ENCODE measurements at regions not wholly inside any gene's neighbourhood (a gene's known extent, or its start where the extent isn't known, plus 50 kb on each side); places are given as distances from the start of the nearest gene placed in this dataset.
A peak's percentile ranks its signal among the peaks of the same experiment; 100 is the strongest.

DNA sequence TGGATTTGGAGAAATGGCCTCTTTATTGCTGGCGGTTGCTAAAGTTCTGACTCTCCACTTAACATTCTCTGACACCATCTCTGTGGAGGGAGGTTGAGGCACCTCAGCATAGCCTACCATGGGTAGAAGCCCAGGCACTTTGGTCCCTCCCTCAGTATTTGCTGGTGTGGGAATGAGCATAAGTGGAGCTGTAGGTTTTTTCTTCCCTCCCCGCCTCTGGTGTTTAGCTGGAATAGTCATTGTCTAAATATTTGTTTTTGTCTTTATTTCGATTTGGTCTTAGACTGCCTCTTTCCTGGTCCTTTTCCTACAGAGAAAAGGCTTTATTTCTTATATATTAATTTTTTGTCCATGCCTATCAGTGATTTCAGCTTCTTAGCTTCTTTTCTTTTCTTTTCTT lies 203.4 kb upstream of the AGR3 start:
- H3K27me3 Mint-ChIP-seq = no peaks in the 10 kb centered on the region
- peak overlapping the region; percentile 59 for H3K27ac Mint-ChIP-seq
- H3K9me3 Mint-ChIP-seq (ENCODE audit: low read depth) = peaks cover 25% of the 10 kb centered on the region
- H3K4me3 Mint-ChIP-seq (ENCODE audit: low read depth) = no peak overlapping the region
- DNase-seq (ENCODE audit: low spot score, unreplicated experiment) = no peak
- TF ChIP-seq, protein P1, sequence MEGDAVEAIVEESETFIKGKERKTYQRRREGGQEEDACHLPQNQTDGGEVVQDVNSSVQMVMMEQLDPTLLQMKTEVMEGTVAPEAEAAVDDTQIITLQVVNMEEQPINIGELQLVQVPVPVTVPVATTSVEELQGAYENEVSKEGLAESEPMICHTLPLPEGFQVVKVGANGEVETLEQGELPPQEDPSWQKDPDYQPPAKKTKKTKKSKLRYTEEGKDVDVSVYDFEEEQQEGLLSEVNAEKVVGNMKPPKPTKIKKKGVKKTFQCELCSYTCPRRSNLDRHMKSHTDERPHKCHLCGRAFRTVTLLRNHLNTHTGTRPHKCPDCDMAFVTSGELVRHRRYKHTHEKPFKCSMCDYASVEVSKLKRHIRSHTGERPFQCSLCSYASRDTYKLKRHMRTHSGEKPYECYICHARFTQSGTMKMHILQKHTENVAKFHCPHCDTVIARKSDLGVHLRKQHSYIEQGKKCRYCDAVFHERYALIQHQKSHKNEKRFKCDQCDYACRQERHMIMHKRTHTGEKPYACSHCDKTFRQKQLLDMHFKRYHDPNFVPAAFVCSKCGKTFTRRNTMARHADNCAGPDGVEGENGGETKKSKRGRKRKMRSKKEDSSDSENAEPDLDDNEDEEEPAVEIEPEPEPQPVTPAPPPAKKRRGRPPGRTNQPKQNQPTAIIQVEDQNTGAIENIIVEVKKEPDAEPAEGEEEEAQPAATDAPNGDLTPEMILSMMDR (IDR thresholded peaks at IDR 0.05; ENCODE audit: unreplicated experiment) = no peak
- peaks cover 14% of the 10 kb centered on the region for H3K4me1 Mint-ChIP-seq (ENCODE audit: low read depth)
- H3K36me3 Mint-ChIP-seq (ENCODE audit: insufficient read depth) = peaks cover 1% of the 10 kb centered on the region

DNA sequence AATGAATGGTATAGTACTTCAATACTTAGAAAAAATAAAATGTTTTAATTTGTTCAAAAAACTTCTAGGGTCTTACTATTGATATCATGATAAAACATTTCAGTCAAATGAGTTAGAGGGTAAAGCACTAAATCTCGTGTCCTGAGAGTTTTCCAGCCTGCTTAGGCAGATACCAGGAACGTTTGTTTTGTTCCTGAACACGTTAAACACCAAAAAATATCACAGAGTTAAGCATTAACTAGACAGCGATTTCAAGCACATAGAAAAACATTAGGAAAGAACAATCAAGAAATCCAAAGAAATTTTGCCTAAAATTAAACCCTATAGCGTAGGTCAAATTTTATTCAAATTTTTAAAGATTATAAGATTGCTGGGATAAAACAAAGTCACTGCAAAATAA lies 204.6 kb upstream of the AGR3 start:
- Mint-ChIP-seq H3K9me3 (ENCODE audit: low read depth) (peaks cover 22% of the 10 kb centered on the region), H3K4me1 (ENCODE audit: low read depth) (peaks cover 14% of the 10 kb centered on the region), H3K27ac (peak overlapping the region; percentile 86), H3K4me3 (ENCODE audit: low read depth) (peak overlapping the region; percentile 40), H3K36me3 (ENCODE audit: insufficient read depth) (peaks cover 1% of the 10 kb centered on the region), H3K27me3 (no peaks in the 10 kb centered on the region)
- DNase-seq (ENCODE audit: low spot score, unreplicated experiment) = no peak
- TF ChIP-seq, protein P1 (IDR thresholded peaks at IDR 0.05; ENCODE audit: unreplicated experiment) = no peak

DNA sequence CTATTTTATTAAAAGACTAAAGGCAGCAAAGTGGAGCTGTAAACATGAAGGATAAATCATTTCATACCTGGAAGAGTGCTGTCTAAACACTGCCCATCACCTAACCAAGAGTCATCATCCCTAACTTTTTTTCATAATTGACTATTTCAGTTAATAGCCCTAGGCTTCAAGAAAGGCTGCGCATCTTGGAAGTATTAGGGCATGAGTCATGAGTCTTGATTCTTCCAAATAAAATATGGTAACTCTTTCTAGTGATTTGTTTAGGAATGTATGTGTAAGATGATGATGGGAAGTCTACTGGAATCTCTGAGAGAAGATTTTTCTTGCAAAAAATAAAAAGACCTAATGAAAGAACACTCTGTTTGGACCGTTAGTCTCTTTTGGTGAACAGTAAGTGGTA lies 207.7 kb upstream of the AHR start:
- TF ChIP-seq, protein P1 (IDR thresholded peaks at IDR 0.05; ENCODE audit: unreplicated experiment) = no peak
- H3K4me1 Mint-ChIP-seq (ENCODE audit: low read depth) = peaks cover 12% of the 10 kb centered on the region
- no peak for DNase-seq (ENCODE audit: low spot score, unreplicated experiment)
- no peak overlapping the region for H3K27ac Mint-ChIP-seq
- no peak overlapping the region for H3K4me3 Mint-ChIP-seq (ENCODE audit: low read depth)
- H3K27me3 Mint-ChIP-seq = no peaks in the 10 kb centered on the region
- H3K9me3 Mint-ChIP-seq (ENCODE audit: low read depth) = peaks cover 6% of the 10 kb centered on the region
- peaks cover 1% of the 10 kb centered on the region for H3K36me3 Mint-ChIP-seq (ENCODE audit: insufficient read depth)

DNA sequence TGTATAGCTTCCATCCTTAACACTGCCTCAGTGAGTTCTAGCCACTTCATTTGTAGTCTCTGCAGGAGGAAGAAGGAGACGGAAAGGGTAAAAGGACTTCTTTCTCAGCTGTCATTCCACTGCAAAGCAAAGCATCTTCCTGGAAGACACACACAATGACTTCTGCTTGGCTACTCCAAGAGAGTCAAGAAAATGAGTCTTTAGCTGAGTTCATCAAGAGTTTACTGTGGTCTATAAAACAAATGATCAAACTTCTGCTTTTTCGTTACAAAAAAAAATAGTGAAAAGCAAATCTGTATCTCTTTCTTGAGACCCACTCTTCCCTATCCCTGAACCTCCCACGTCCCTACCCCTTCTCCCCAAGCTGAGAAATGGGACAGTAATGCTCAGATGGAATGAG lies 205.0 kb upstream of the AHR start:
- no peak overlapping the region for H3K27ac Mint-ChIP-seq
- no peak overlapping the region for H3K4me3 Mint-ChIP-seq (ENCODE audit: low read depth)
- no peaks in the 10 kb centered on the region for H3K27me3 Mint-ChIP-seq
- DNase-seq (ENCODE audit: low spot score, unreplicated experiment) = no peak
- H3K4me1 Mint-ChIP-seq (ENCODE audit: low read depth) = no peaks in the 10 kb centered on the region
- H3K9me3 Mint-ChIP-seq (ENCODE audit: low read depth) = no peaks in the 10 kb centered on the region
- TF ChIP-seq, protein P1 (IDR thresholded peaks at IDR 0.05; ENCODE audit: unreplicated experiment) = no peak
- H3K36me3 Mint-ChIP-seq (ENCODE audit: insufficient read depth) = no peaks in the 10 kb centered on the region

DNA sequence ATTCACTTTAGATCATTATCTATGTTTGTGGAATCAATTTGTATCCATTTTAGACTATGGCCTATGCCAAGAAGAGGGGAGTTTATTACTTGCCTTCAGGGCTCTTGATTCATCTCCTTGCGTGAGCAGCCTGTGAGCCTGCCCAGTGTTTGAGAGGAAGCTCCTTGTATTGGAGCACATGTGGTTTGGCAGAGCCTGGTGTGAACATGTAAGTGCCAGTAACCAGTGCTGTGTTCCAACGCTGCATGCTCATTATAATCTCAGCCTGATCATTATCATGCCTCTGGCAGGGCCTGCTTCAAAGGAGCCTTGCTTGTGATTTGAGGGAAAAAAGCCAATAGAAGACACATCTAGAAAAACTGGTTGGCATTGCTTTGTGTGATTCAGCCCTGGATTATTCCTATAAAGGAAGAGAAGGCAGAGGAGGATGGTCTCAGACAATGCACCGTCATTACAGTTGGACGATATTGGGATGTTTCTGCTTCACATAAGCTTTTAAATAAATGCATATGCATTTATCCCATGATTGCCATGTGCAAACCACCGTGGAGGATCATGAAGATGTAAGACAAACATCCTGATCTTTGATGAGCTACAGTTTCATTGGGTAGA lies 203.4 kb upstream of the AHR start:
- H3K4me3 Mint-ChIP-seq (ENCODE audit: low read depth) = no peak overlapping the region
- DNase-seq (ENCODE audit: low spot score, unreplicated experiment) = no peak
- H3K9me3 Mint-ChIP-seq (ENCODE audit: low read depth) = no peaks in the 10 kb centered on the region
- no peaks in the 10 kb centered on the region for H3K36me3 Mint-ChIP-seq (ENCODE audit: insufficient read depth)
- no peaks in the 10 kb centered on the region for H3K27me3 Mint-ChIP-seq
- H3K4me1 Mint-ChIP-seq (ENCODE audit: low read depth) = no peaks in the 10 kb centered on the region
- no peak overlapping the region for H3K27ac Mint-ChIP-seq
- TF ChIP-seq, protein P1 (IDR thresholded peaks at IDR 0.05; ENCODE audit: unreplicated experiment) = no peak
